ENCODE measurements at regions not wholly inside any gene's neighbourhood (a gene's known extent, or its start where the extent isn't known, plus 50 kb on each side); places are given as distances from the start of the nearest gene placed in this dataset.
"Not testable (repeated sequence)": the region's sequence is repeated elsewhere in the genome, so short reads cannot be mapped to it uniquely, and the experiment has no call there.

- not testable (repeated sequence) for DNase-seq
These were observed 804.3 kb downstream of the TTLL7 start for GRCh38 chr1:83194610-83195009.

GRCh38 chr1:83182033-83182728, 816.8 kb downstream of the TTLL7 start:
- not testable (repeated sequence) for DNase-seq

- DNase-seq: not testable (repeated sequence)
These were observed 818.3 kb downstream of the TTLL7 start for GRCh38 chr1:83180621-83181020.

- DNase-seq: not testable (repeated sequence)
These were observed 831.3 kb downstream of the TTLL7 start for GRCh38 chr1:83167634-83168033.

GRCh38 chr1:83163879-83164475, 835.0 kb downstream of the TTLL7 start:
- not testable (repeated sequence) for DNase-seq

- DNase-seq: not testable (repeated sequence)
These were observed 840.0 kb downstream of the TTLL7 start for GRCh38 chr1:83158924-83159323.

GRCh38 chr1:83154306-83154705, 844.6 kb downstream of the TTLL7 start:
- DNase-seq: not testable (repeated sequence)

GRCh38 chr1:83151167-83151898, 847.6 kb downstream of the TTLL7 start:
- DNase-seq: not testable (repeated sequence)

- not testable (repeated sequence) for DNase-seq
These were observed 848.5 kb downstream of the TTLL7 start for GRCh38 chr1:83150479-83150878.

GRCh38 chr1:83145820-83146219, 853.1 kb downstream of the TTLL7 start:
- DNase-seq: not testable (repeated sequence)

GRCh38 chr1:83142802-83143201, 856.1 kb downstream of the TTLL7 start:
- not testable (repeated sequence) for DNase-seq

- DNase-seq: not testable (repeated sequence)
These were observed 863.3 kb downstream of the TTLL7 start for GRCh38 chr1:83135524-83136157.

- DNase-seq: not testable (repeated sequence)
These were observed 864.5 kb downstream of the TTLL7 start for GRCh38 chr1:83134322-83135014.

GRCh38 chr1:83131692-83131955, 867.3 kb downstream of the TTLL7 start:
- no peak for DNase-seq

GRCh38 chr1:83130886-83131691, 867.8 kb downstream of the TTLL7 start:
- DNase-seq: no peak

GRCh38 chr1:83129107-83129506, 869.8 kb downstream of the TTLL7 start:
- no peak for DNase-seq

GRCh38 chr1:83125456-83125855, 873.5 kb downstream of the TTLL7 start:
- DNase-seq: no peak

GRCh38 chr1:83123019-83123418, 875.9 kb downstream of the TTLL7 start:
- DNase-seq: no peak

GRCh38 chr1:83118472-83118871, 880.5 kb downstream of the TTLL7 start:
- no peak for DNase-seq

GRCh38 chr1:83117030-83117429, 881.9 kb downstream of the TTLL7 start:
- DNase-seq: not testable (repeated sequence)

- DNase-seq: no peak
These were observed 883.1 kb downstream of the TTLL7 start for GRCh38 chr1:83115785-83116184.
